Activated CD4-positive, alpha-beta T cell treated with anti-CD3 and anti-CD28 coated beads for 48 hours (primary cell): ENCODE measurements at regions not wholly inside any gene's neighbourhood (a gene's known extent, or its start where the extent isn't known, plus 50 kb on each side); places are given as distances from the start of the nearest gene placed in this dataset.

Source experiments
- DNase-seq: peaks from one replicate; pipeline ENCODE4 v3.0.0-alpha.2; 2020

DNA sequence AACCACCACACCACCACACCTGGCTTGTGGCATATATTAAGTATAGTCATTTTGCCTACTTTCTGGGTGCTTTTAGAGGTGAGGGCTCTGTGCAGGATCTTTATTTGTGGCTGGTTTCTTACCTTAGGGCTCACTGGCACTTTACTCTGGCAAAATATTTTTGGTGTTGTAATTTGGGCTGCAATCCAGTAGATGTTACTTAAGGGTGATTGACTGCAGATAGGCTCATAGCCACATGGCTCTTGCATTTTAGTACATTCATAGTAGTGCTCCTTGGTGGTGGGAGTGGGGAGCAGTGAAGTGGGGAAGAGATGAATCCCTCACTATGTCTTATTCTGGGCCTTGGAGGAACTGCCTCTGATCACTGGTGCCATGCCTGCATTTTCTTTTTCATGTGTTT is 376.1 kb upstream of the GRIN3A start:
- DNase-seq: no peak

DNA sequence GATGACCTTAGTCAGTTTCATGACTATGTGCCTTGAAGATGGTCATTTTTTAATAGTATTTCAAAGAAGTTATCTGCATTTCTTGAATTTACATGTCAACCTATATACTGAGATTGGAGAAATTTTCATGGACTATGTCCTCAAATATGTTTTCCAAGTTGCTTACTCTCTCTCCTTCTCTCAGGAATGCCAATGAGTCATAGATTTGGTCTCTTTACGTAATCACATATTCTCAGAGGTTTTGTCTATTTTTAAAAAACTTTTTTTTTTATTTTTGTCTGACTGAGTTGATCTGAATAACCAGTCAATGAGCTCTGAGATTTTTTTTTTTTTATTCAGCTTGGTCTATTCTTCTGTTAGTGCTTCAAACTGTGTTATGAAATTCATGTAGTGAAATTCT is 374.7 kb upstream of the GRIN3A start:
- no peak for DNase-seq

DNA sequence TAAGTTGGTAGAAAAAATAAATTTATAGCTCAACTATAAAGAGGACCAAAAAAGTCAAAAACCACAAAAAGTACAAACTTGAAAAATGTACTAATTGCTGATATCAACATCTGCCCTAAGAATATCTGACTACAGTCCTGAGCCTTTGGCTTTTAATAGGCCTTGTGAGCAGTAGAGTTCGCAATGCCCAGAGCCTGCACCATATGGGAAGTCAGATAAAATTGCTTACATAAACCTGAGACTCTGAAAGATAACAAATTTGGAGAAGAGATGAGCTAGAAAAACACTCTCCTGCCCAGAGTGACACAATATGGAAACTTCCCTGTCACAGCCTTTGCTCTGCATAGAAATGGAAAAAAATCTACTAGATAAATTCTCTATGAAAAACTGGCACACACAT is 368.0 kb upstream of the GRIN3A start:
- no peak for DNase-seq

DNA sequence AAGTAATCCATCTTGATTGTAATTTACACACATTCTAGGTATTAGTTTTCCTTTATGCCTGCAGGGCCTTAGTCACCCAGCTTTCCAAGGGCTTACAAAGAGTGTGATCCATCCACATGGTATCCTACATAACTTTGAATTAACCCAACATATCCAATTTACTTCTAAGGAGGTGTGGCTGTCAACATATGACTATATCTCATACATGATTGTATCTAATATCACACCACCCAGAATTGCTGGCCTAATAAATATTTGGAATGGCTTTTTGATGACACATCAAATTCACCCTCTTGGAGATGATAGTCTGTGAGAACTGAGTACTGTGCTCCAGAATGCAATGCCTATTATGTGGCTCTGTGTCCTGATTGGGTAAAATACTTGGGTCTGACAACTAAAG is 363.3 kb upstream of the GRIN3A start:
- no peak for DNase-seq

DNA sequence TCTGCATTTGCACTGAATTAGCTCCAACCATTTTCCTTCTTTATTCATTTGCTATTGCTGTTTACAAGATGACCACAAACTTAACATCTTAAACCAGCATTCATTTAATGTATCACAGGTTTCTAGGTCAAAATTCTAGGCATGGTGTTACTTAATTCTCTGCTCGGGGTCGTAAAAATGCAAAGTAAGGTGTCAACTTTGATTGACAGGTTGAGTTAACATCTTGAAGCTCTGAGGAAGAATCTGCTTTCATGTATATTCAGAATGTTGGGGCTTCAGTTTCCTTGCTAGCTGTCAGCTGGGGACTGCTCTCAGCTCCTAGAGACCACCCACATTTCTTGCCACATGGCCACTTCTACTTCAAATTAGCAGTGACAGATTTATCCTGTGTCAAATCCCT is 348.7 kb upstream of the GRIN3A start:
- DNase-seq: no peak

DNA sequence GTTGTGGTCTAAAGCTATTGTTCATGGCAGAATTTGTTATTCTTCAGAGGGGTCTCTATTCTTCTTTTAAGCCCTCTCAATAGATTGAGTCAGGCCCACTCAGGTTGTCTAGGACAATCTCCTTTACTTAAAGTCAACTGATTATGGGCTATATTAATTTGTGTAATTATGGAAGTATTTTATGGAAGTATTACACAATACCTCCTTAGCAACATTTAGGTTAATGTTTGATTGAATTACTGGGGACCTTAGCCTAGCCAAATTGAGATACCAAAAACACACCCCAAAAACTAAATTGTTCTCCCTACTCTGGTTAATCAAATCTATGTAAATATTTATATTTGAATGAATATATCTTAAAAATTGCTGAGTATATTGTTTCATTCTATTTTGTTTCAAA is 347.1 kb upstream of the GRIN3A start:
- DNase-seq: no peak

DNA sequence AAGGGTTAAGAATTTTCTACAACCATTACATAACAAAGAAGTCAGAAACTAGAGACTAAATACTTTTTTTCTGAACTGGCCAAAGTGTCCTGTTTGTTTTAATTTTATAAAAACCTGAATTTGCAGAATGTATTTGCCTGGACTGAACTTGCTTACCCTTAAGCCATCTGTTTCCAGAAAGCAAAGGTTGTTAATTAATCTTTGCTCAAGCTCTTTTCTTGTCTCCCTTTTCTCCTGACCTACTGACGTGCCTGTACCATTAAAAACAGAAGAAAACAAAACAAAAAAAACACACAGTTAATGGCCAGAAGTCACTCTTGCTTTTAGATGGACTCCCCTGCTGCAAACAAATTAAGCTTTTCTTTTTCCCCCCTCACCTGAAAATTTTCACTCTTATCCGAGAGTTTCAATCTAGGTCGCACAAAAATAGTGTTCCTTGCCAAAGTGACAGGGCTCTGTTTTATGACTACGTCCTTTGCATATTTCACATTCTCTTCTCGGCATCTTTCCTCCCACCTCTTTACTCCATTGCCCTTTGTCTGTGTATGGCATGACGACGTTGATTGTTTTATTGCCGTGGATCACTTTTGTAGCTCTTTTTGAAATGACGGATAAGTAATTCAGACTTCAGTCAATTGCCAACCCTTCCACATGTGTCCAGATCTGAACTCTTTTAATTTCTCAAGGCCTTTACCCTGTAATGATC is 333.8 kb upstream of the GRIN3A start:
- DNase-seq: no peak

DNA sequence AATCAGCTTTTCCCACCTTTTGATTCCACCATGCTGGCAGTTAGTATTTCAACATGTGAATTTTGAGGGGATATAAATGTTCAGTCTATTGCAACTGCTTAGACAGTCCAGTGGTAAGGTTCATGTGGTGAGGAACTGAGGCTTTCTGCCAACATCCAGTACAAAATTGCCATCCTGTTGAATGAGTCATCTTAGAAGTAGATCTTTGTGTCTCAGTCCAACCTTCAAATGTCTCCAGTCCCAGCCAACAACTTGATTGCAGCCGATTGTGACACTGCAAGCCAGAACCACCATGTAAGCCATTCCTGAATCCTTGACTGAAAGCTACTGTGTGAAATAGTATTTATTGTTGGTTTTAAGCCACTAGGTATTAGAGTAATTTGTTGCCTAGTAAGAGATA is 331.5 kb upstream of the GRIN3A start:
- DNase-seq: no peak

DNA sequence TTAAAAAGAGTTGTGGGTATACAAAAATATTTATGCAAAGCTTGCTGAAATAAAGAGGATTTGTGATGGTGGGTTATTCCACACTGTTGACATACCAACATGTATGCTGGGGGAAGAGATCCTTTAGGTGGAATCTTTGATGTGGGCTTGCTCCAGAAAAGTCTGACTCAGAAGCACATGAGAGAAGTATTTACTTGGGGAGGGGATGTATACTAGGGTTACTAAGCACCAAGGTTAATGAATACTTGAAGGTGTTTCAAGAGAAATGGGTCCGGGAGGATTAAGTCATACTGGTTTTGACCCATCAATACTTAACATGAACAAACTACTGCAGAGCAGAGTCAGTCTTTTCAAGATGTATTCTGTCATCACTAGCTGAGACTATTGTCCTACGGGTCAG is 316.4 kb upstream of the GRIN3A start:
- DNase-seq: no peak

DNA sequence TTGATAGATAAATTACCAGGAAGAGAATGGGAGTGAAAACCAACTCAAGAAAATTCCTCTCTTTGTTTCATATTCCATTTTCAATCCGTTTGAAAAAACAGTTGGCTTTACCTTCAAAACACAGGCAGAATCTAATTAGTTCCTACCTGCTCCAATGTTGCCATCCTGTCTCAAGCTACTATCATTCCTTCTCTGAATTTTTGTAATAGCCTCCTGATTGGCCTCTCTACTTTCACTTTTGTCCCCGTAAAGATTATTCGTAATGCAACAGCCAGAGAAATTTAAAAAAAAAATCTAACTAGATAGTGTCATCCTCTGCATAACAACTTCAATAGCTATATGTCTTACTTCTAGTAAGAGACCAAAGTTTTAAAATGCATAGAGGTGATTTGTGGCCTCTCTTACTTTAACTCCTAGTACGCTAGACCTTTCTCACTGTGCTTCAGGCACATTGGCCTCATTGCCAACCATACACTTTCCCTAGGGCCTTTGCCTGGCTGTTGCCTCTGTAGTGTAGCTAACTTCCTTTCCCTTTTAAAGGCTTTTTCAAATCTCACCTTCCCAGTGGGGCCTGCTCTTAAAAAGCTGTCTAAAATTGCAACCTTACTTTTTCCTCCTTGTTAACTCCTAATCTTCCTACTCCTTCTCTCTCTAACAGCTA is 311.3 kb upstream of the GRIN3A start:
- no peak for DNase-seq

DNA sequence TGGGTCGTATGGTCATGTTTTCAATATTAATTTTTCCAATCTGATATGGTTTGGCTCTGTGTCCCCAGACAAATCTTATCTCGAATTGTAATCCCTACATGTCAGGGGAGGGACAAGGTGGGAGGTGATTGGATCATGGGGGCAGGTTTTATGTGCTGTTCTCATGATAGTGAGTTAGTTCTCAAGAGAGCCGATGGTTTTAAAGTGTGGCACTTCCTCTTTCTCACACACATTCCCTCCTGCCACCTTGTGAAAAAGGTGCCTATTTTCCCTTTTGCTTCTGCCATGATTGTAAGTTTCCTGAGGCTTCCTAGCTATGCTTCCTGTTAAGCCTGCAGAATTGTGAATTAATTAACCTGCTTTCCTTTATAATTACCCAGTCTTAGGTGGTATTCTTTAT is 309.1 kb upstream of the GRIN3A start:
- no peak for DNase-seq

DNA sequence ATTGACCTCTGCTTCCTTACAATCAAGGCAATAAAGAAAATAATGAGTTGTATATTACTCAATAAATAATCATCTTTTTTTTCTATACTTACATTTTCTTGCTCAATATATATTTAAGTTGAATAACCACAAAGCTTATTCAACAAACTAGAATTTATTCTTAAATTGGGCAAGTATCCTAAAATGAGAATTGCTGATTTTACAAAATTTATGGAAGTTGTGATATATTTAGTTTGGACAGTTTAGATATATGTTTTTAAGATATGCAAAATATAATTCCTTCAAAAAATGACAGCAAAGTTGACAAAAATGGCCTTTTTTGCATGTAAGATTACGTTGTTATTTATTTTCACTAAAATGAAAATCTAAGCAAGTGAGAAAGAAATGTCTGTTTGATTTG is 305.7 kb upstream of the GRIN3A start:
- no peak for DNase-seq

DNA sequence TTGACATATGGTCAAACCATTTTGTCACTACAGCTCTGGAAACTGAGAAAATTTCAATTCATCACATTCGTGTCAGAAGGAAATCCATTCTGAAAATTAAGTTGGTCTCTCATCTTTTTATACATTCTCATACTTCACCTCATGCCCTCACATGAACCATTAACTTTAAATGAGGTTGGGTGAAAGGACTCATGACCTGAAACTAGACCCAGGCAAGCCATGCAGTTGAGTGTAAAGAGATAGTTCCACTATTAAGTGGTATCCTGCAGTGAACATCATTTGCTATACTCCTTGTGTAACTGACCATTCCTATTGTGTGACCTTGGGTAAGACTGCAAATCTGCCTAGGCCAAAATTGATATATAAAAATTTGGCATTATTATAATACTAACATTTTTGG is 299.6 kb upstream of the GRIN3A start:
- no peak for DNase-seq

DNA sequence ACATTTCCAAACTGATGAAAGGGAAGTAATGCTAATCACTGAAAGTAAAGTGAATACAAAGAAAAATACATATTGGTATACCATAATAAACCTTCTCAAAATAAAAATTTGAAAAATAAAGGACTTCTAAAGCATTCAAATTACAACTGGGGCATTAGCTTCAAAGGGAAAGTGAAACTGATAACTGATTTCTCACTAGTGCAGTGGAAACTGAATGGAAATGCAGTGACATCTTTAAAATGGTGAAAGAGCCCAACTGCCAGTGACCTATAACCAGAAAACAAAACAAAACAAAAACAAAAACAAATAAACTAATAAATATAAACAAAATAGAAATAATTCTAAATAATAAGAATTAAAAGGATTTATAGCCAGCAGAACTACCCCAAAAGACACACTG is 297.5 kb upstream of the GRIN3A start:
- DNase-seq: no peak

DNA sequence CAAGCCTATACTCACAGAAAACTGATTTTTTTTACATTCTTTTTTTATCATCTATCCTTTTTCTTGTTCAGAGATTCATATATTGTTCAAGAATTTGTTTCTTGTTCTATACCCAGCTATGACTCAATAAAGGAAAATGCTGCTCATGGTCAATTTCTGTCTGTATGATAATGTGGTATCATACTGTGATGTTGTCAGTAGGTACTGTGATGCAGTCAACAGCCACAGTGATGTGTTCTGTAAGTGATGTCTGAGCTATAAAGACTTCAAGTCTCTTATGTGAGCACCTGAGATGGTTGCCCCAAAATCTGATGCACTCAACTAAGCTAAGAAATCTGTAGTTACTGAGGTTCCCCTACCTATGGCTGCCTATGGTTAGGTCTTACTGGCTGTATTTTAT is 294.2 kb upstream of the GRIN3A start:
- DNase-seq: no peak

DNA sequence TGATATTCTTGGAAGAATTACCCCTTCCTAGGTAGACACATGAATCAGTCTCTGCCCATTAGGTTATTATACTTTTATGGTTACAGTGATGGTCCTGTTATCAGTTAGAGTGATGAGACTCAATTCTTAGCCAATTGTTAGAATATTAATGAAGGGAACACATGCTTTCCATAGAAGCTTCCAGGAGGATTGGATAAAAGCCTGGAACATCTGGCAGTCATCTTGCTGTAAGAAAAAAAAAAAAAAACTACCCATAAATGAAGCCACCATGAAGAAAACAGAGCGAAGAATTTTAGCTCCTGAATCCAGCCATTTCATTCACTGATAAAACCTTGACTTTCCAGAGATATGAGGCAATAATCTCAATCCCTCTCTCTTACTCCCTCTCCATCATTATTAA is 262.5 kb upstream of the GRIN3A start:
- no peak for DNase-seq

DNA sequence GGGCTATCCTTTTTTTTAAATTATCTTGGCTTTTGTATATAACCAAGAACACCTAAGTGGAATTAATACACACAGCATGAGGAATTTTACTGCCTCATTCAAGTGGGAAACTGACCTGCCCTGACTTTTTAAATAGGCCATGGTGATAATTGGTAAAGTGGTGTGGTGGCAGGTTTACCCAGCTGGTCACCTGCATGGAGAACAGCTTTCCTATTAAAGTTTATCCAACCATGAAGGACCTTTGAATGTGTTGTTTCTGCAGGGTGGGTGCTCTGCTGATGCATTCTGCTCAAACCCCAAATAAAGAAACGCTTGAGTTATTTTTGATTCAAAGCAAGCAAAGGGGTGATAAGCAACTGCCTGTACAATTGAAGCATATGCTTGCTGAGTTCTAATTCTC is 261.0 kb upstream of the GRIN3A start:
- DNase-seq: no peak

DNA sequence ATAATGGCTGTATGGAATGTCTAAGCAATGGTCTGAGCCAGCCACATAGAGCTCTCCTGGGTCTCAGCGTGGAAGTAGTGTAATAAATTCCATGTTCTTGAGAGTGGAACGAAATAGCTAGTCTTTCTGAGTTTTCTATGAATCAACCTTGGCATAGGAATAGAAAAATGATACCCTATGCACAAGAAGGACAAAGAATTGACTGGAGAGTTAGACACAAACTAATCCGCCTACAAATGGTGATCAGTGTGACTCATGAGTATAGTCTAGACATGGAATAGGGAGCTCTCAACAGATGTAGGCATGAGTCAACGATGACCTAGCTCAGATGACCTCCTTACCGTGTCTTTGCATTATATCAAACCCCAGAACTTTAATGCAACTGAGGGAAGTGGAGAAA is 256.8 kb upstream of the GRIN3A start:
- DNase-seq: no peak

DNA sequence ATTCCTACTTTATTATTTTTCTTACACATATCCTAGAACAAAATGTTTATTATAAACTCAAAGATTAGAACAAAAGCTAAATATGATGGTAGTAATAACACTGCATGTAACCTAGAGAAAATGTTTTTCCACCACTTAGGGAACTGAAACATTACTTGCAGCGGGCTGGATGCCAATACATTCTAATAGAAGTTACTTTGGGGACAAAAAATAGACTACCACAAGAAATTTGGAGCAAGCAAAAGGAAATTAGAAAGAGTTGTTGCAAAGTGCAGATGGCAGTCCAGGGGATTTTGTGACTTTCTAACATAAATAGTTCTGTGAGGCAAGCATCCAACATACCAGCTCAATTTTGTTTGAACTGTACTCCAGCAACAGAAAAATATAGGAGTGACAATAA is 255.3 kb upstream of the GRIN3A start:
- no peak for DNase-seq

DNA sequence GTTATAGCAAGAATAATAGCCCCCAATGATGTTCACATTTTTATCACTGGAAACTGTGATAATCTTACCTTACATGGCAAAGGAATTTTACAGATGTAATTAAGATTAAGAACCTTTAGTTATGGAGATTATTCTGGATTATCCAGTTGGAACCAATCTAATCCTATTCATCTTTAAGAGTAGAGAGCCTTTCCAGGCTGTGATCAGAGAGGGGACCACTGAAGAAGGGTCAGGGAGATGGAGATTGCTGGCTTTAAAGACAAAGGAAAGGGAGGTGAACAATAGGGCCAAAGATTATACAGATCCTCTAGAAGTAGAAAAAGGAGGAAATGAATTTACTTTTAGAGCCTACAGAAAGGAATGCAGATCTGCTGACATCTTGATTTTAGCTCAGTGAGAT is 253.5 kb upstream of the GRIN3A start:
- no peak for DNase-seq

DNA sequence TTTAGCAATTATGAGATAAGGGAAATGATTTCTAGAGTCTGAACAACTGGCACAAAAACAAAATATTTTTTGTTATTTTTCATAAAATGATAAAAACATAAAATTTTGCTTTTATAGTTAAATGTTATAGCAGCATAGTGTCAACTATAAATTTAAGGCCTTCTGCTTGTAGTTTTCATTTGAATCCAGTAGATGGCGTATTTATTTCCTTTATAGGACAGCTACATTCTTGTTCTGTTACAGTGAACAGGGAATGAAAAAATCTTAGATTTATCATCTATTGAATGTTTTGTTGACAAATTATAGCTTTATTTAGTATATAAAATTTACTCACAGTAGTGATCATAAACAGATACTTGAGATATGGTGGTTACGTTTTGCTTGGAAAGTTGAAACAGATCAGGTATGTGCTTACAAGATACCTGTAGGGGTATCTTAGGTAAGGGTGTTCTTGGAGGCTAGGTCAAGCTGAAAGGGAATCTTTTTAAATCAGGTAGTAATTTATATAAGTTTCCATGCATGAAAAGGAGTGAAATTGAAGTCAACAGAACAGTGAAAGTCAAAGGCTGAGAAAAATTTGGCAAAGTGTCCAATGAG is 239.3 kb upstream of the GRIN3A start:
- DNase-seq: no peak

DNA sequence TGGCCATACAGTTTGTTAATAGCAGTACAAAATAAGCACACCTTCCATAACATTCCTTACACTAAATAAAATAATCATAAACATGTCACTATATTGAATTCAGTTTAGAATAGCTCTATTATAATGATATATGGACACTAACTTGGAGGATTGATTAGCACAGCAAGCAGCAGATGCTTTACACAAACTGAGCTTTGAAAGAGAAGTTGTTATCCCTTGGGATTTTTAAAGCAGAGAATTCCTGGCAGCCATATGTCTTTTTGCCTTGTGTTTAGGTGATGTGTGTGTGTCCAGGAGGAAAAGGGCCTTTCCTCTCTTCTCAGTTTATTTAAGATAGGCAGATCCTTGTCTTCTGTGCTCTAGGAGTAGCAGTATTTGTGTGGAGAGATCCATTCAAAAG is 232.2 kb upstream of the GRIN3A start:
- no peak for DNase-seq

DNA sequence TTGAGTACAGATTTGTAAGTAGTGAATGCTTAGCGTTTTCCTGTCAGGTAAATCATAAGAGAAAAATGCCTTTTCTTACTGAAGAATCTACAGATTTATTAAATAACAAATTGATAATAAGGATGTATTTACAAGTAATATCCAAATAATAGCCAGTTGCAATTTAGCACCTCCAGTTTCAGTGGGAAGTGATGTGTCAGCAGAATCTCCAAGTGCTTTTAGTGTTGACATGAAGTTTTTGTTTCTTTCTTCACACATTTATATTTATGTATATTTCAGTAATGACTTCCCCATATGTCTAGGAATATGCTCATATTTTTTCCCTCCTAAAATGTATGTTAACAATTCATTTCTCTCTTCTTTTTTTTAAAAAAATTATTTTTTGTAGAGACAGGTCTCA is 229.9 kb upstream of the GRIN3A start:
- DNase-seq: no peak

DNA sequence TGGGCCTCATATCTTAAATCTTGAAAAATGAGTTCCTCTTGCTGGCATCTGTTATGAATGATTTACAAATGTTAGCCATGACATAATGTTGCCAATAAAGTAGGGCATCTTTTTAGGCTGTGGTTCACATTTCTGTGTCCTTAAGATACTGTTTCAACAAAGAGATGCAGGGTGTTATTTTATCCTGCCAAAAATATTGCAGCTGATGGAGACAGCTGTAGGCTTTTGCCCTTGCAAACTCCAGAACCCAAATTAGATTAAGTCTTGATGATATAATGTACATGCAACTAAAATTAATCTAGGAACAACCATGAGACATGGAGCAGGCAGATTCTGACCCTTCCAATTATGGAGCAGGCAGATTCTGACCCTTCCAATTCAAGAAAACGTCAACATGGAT is 228.2 kb upstream of the GRIN3A start:
- DNase-seq: no peak

DNA sequence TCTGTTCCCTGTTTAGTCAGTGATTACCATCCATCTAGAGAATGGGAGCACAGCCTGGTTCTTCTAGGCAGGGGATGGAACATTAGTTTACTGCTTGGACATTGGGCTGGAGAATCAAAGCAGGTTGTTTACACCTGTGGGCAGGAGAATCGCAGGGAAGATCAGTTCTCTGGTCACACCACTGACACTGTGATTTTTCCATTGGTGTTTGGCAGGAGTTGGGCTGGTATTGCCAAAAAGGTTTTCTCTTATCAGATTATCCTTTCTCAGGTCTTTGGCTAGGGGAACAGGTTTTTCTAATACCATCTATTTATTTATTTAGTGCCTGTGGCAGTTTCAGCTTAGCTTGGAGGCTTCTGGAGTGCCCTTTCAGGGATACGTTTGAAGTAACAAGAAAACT is 219.3 kb upstream of the GRIN3A start:
- DNase-seq: no peak
